ENCODE measurements at regions not wholly inside any gene's neighbourhood (a gene's known extent, or its start where the extent isn't known, plus 50 kb on each side); places are given as distances from the start of the nearest gene placed in this dataset.

GRCh38 chr14:66311058-66311457 lies 175.1 kb upstream of the CCDC196 start:
- BruUV-seq (replicated peaks): no TSS peak
- CTCF ChIA-PET: no interaction called here
- no peak for TF ChIP-seq CTCF (IDR thresholded peaks at IDR 0.05; ENCODE audit: unreplicated experiment)

GRCh38 chr14:66311990-66312389 lies 174.2 kb upstream of the CCDC196 start:
- no TSS peak for BruUV-seq (replicated peaks)
- Mint-ChIP-seq H3K27ac (ENCODE audit: low read depth, unreplicated experiment) (no peak overlapping the region), H3K27me3 (ENCODE audit: insufficient read depth, unreplicated experiment) (no peaks in the 10 kb centered on the region), H3K4me1 (ENCODE audit: insufficient read depth, unreplicated experiment) (no peaks in the 10 kb centered on the region), H3K4me3 (ENCODE audit: unreplicated experiment) (no peak overlapping the region), H3K36me3 (ENCODE audit: insufficient read depth, unreplicated experiment) (no peaks in the 10 kb centered on the region), H3K9me3 (ENCODE audit: unreplicated experiment) (peaks cover 4% of the 10 kb centered on the region)
- ChIA-PET CTCF (interaction anchor here (0.6 kb wide), 1 partner anchor 556 kb away, joined by 3 read pairs; no protein-coding TSS in a partner anchor), POLR2A (no interaction called here)
- intact Hi-C loops (cut with micrococcal nuclease): no loop called here
- no peak for DNase-seq (ENCODE audit: unreplicated experiment)
- TF ChIP-seq CTCF (IDR thresholded peaks at IDR 0.05; ENCODE audit: unreplicated experiment): no peak

More at GRCh38 chr14:66311058-66311457, 175.1 kb upstream of the CCDC196 start:
- intact Hi-C loops (cut with micrococcal nuclease): no loop called here
- H3K27ac Mint-ChIP-seq (ENCODE audit: low read depth, unreplicated experiment): no peak overlapping the region
- no peak overlapping the region for H3K4me3 Mint-ChIP-seq (ENCODE audit: unreplicated experiment)
- no peaks in the 10 kb centered on the region for H3K4me1 Mint-ChIP-seq (ENCODE audit: insufficient read depth, unreplicated experiment)
- POLR2A ChIA-PET: no interaction called here
- no peaks in the 10 kb centered on the region for H3K36me3 Mint-ChIP-seq (ENCODE audit: insufficient read depth, unreplicated experiment)
- H3K9me3 Mint-ChIP-seq (ENCODE audit: unreplicated experiment): peaks cover 8% of the 10 kb centered on the region
- DNase-seq (ENCODE audit: unreplicated experiment): no peak
- H3K27me3 Mint-ChIP-seq (ENCODE audit: insufficient read depth, unreplicated experiment): no peaks in the 10 kb centered on the region

- no peaks in the 10 kb centered on the region for H3K4me1 Mint-ChIP-seq (ENCODE audit: insufficient read depth, unreplicated experiment)
- no TSS peak for BruUV-seq (replicated peaks)
- no peaks in the 10 kb centered on the region for H3K9me3 Mint-ChIP-seq (ENCODE audit: unreplicated experiment)
- DNase-seq (ENCODE audit: unreplicated experiment): no peak
- no peak overlapping the region for H3K4me3 Mint-ChIP-seq (ENCODE audit: unreplicated experiment)
- ChIA-PET POLR2A (no interaction called here), CTCF (no interaction called here)
- H3K36me3 Mint-ChIP-seq (ENCODE audit: insufficient read depth, unreplicated experiment): no peaks in the 10 kb centered on the region
- no peaks in the 10 kb centered on the region for H3K27me3 Mint-ChIP-seq (ENCODE audit: insufficient read depth, unreplicated experiment)
- TF ChIP-seq CTCF (IDR thresholded peaks at IDR 0.05; ENCODE audit: unreplicated experiment): no peak
- no peak overlapping the region for H3K27ac Mint-ChIP-seq (ENCODE audit: low read depth, unreplicated experiment)
- intact Hi-C loops (cut with micrococcal nuclease): no loop called here
Observed at GRCh38 chr14:66312451-66312850, 173.7 kb upstream of the CCDC196 start.

GRCh38 chr14:66315098-66315497 lies 171.1 kb upstream of the CCDC196 start:
- no peak overlapping the region for H3K27ac Mint-ChIP-seq (ENCODE audit: low read depth, unreplicated experiment)
- ChIA-PET POLR2A (no interaction called here), CTCF (interaction anchor here (0.6 kb wide), 1 partner anchor 19 kb away, joined by 3 read pairs; no protein-coding TSS in a partner anchor)
- DNase-seq (ENCODE audit: unreplicated experiment): no peak
- H3K36me3 Mint-ChIP-seq (ENCODE audit: insufficient read depth, unreplicated experiment): no peaks in the 10 kb centered on the region
- TF ChIP-seq CTCF (IDR thresholded peaks at IDR 0.05; ENCODE audit: unreplicated experiment): no peak
- H3K9me3 Mint-ChIP-seq (ENCODE audit: unreplicated experiment): peaks cover 8% of the 10 kb centered on the region
- no peaks in the 10 kb centered on the region for H3K4me1 Mint-ChIP-seq (ENCODE audit: insufficient read depth, unreplicated experiment)
- no peaks in the 10 kb centered on the region for H3K27me3 Mint-ChIP-seq (ENCODE audit: insufficient read depth, unreplicated experiment)
- H3K4me3 Mint-ChIP-seq (ENCODE audit: unreplicated experiment): no peak overlapping the region
- intact Hi-C loops (cut with micrococcal nuclease): no loop called here
- no TSS peak for BruUV-seq (replicated peaks)

All from MCF 10A (cell line).